ENCODE measurements at regions not wholly inside any gene's neighbourhood (a gene's known extent, or its start where the extent isn't known, plus 50 kb on each side); places are given as distances from the start of the nearest gene placed in this dataset.

DNA sequence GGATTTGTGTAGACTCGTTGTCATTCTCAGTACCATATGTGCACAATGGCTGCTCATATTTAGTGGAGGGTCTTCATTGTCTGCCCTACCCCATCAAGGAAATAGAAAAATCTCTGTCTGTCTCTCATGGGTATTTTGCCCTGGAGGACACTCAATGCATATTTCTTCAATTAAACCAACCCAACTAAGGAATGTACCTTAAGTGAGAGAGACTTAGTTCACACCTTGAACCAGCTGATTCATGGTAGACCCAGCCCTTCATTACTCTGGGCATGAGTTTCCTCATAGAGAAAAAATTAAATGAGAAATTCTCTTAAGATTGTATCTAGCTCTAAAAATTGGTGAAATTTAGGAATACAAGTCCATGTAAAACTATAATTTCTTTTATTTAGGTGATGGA, 107.1 kb upstream of the PLEKHG7 start:
- TF ChIP-seq, protein P1, sequence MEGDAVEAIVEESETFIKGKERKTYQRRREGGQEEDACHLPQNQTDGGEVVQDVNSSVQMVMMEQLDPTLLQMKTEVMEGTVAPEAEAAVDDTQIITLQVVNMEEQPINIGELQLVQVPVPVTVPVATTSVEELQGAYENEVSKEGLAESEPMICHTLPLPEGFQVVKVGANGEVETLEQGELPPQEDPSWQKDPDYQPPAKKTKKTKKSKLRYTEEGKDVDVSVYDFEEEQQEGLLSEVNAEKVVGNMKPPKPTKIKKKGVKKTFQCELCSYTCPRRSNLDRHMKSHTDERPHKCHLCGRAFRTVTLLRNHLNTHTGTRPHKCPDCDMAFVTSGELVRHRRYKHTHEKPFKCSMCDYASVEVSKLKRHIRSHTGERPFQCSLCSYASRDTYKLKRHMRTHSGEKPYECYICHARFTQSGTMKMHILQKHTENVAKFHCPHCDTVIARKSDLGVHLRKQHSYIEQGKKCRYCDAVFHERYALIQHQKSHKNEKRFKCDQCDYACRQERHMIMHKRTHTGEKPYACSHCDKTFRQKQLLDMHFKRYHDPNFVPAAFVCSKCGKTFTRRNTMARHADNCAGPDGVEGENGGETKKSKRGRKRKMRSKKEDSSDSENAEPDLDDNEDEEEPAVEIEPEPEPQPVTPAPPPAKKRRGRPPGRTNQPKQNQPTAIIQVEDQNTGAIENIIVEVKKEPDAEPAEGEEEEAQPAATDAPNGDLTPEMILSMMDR (conservative IDR thresholded peaks at IDR 0.05; ENCODE audit: low read depth, low read length), result no peak
- no peak for TF ChIP-seq EZH2 (IDR thresholded peaks at IDR 0.05; ENCODE audit: borderline replicate concordance, low read depth, low read length, poor library complexity, severe bottlenecking)

Data from A673 (cell line).